HFFc6 (cell line): ENCODE measurements at regions not wholly inside any gene's neighbourhood (a gene's known extent, or its start where the extent isn't known, plus 50 kb on each side); places are given as distances from the start of the nearest gene placed in this dataset.
"Not testable (repeated sequence)": the region's sequence is repeated elsewhere in the genome, so short reads cannot be mapped to it uniquely, and the experiment has no call there.

ENCODE experiments used
- DNase-seq: peaks from one replicate; pipeline ENCODE4 v3.0.0-alpha.2; 2018
- H3K27ac Mint-ChIP-seq: 2 replicates; pipeline ENCODE4 v1.8.0; 2020; ENCODE audit warnings: mild to moderate bottlenecking, mixed read lengths
- H3K27me3 Mint-ChIP-seq: 2 replicates; pipeline ENCODE4 v1.8.0; 2021; ENCODE audit warnings: mild to moderate bottlenecking, moderate library complexity, mixed read lengths; ENCODE audit not compliant: insufficient read depth
- H3K36me3 Mint-ChIP-seq: 2 replicates; pipeline ENCODE4 v1.8.0; 2021; ENCODE audit warnings: low read depth, mixed read lengths
- H3K4me1 Mint-ChIP-seq: 2 replicates; pipeline ENCODE4 v1.8.0; 2020; ENCODE audit warnings: low read depth, mixed read lengths
- H3K4me3 Mint-ChIP-seq: 2 replicates; pipeline ENCODE4 v1.8.0; 2020; ENCODE audit warnings: mild to moderate bottlenecking, moderate library complexity, mixed read lengths
- H3K9me3 Mint-ChIP-seq: 2 replicates; pipeline ENCODE4 v1.8.0; 2020; ENCODE audit warnings: mild to moderate bottlenecking, mixed read lengths
- CTCF ChIP-seq: fragments of 200-600 bp; sonication (generic); IDR thresholded peaks from 2 replicates; pipeline ENCODE4 v1.5.0; 2021; ENCODE audit warnings: antibody characterized with exemption, mild to moderate bottlenecking

GRCh38 chr1:166600574-166600973 is 238.7 kb upstream of the POGK start:
- Mint-ChIP-seq H3K4me3 (no peak overlapping the region), H3K36me3 (no peaks in the 10 kb centered on the region), H3K27me3 (no peaks in the 10 kb centered on the region; the same call in 1 of the 2 replicates), H3K4me1 (no peaks in the 10 kb centered on the region), H3K27ac (no peak overlapping the region), H3K9me3 (peaks cover 7% of the 10 kb centered on the region)
- DNase-seq: no peak
- TF ChIP-seq CTCF: no peak

GRCh38 chr1:166601650-166602278 is 237.5 kb upstream of the POGK start:
- H3K36me3 Mint-ChIP-seq: no peaks in the 10 kb centered on the region
- TF ChIP-seq CTCF: no peak
- DNase-seq: no peak
- peaks cover 7% of the 10 kb centered on the region for H3K9me3 Mint-ChIP-seq
- H3K27me3 Mint-ChIP-seq: no peaks in the 10 kb centered on the region; the same call in 1 of the 2 replicates
- H3K4me3 Mint-ChIP-seq: no peak overlapping the region
- H3K4me1 Mint-ChIP-seq: no peaks in the 10 kb centered on the region
- H3K27ac Mint-ChIP-seq: no peak overlapping the region

- H3K36me3 Mint-ChIP-seq, H3K27ac Mint-ChIP-seq, DNase-seq, H3K4me1 Mint-ChIP-seq, H3K4me3 Mint-ChIP-seq, H3K27me3 Mint-ChIP-seq: not testable (repeated sequence)
- peaks cover 13% of the 10 kb centered on the region for H3K9me3 Mint-ChIP-seq
Observed at GRCh38 chr1:166602801-166603200, 236.5 kb upstream of the POGK start.

GRCh38 chr1:166603296-166603695 is 236.0 kb upstream of the POGK start:
- Mint-ChIP-seq H3K36me3 (no peaks in the 10 kb centered on the region), H3K4me1 (no peaks in the 10 kb centered on the region), H3K4me3 (no peak overlapping the region), H3K9me3 (peaks cover 13% of the 10 kb centered on the region), H3K27me3 (no peaks in the 10 kb centered on the region; the same call in 1 of the 2 replicates), H3K27ac (no peak overlapping the region)
- TF ChIP-seq CTCF: no peak
- no peak for DNase-seq

- Mint-ChIP-seq H3K4me3 (no peak overlapping the region), H3K36me3 (no peaks in the 10 kb centered on the region), H3K4me1 (no peaks in the 10 kb centered on the region), H3K27ac (no peak overlapping the region), H3K9me3 (peaks cover 8% of the 10 kb centered on the region), H3K27me3 (no peaks in the 10 kb centered on the region; the same call in 1 of the 2 replicates)
- no peak for TF ChIP-seq CTCF
- DNase-seq: no peak
Observed at GRCh38 chr1:166605137-166605536, 234.1 kb upstream of the POGK start.

- Mint-ChIP-seq H3K4me1 (no peaks in the 10 kb centered on the region), H3K36me3 (no peaks in the 10 kb centered on the region), H3K27ac (no peak overlapping the region), H3K27me3 (no peaks in the 10 kb centered on the region), H3K9me3 (peaks cover 12% of the 10 kb centered on the region), H3K4me3 (no peak overlapping the region)
- DNase-seq: no peak
- TF ChIP-seq CTCF: no peak
Observed at GRCh38 chr1:166612886-166613285, 226.4 kb upstream of the POGK start.
